ENCODE measurements at regions not wholly inside any gene's neighbourhood (a gene's known extent, or its start where the extent isn't known, plus 50 kb on each side); places are given as distances from the start of the nearest gene placed in this dataset.

- no peak for DNase-seq (ENCODE audit: low read depth)
These were observed 374.0 kb downstream of the SV2B start for GRCh38 chr15:91473894-91474545.

DNA sequence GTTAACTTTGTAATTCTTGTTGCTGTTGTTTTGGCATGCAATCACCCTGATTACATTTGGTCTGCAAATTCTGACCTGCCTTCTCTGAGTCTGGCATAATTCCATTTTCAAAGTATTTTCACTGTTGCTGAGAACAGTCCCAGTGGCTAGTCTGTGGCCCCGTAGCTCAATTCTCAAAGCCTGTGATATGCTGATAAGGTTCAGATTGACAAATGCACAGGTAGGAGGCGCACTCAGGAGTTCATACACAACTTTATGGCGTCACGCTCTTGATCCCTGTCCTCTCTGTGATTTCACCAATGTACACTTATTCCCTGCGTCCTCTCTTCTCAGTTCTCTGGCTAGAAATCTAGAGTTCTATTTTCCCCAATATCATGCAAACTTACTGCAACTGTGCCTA is 376.6 kb upstream of the SLCO3A1 start:
- no peak for DNase-seq (ENCODE audit: low read depth)

- DNase-seq (ENCODE audit: low read depth), result no peak
These were observed 374.8 kb upstream of the SLCO3A1 start for GRCh38 chr15:91478717-91479191.

GRCh38 chr15:91480426-91480825 is 373.1 kb upstream of the SLCO3A1 start:
- DNase-seq (ENCODE audit: low read depth), result no peak

DNA sequence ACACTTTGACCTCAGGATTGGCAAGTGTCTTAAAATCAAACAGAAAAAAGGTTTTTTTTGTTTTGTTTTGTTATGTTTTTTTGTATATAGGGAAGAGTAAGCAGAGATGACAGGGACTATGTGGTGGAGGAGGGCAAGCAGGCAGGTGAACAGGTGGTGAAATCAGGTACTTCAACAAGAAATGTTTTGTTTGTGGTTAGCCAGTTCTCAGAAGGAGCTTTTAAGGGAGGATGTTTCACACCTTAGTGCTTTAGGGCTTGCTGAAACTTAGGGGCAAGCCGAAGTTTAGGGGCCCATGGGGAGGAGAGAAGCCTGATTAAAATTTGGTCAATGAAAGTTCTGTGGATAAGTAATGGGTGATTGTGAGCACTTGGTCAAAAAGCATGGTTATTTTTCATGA is 370.7 kb upstream of the SLCO3A1 start:
- DNase-seq (ENCODE audit: low read depth), result no peak

DNA sequence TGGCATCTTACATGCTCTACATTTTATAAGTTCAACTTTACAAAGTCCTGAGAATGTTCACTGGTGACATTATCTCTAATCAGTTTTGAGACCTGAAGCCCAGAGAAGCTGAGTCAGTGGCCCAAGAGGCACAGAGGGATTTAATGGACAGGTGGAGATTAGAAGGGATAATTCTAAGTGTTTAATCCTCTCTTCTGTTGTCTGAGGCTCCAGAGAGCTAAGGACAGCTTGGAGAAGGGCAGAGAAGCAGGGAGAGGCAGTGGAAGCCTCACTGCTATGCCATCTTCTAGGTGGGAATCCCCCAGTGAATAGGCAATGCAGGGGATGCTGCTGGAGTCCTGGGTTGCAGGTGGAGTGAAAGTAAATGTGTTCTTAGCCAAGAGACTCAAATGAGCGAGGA is 369.4 kb upstream of the SLCO3A1 start:
- DNase-seq (ENCODE audit: low read depth), result no peak

DNA sequence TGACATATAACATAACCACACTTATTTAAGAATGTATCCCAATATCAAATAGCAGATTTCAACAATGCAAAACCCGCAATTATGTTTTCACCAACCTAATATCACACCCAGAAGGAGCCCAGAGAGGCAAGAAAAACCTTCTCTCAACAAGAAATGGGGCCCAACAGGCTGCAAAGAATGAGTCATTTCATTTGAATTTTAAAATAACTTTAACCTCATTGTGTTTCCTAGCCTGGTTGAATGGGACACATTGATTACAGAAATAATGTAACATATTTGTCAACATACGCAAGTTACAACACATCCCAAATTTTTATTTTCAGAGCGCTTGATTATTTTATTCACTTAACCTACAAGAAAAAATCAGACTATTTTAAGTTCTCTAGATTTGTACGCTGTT is 365.1 kb upstream of the SLCO3A1 start:
- no peak for DNase-seq (ENCODE audit: low read depth)

DNA sequence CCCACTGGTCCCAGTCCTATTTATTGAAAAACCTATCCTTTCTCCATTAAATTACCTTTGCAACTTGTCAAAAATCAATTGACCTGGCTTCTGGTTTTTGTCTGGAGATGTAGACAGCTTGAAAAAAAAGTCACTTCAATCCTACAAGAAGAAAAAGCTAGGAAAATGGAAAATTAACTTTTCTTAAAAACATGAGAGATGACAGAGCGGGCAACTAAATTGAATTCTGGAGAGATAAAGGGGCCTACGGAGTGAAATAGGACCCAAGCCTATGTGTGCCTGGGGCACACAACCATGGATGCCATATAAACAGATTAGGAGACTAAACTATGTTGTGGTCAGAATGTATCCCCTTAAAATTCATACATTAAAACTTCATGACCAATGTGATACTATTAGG is 363.3 kb upstream of the SLCO3A1 start:
- DNase-seq (ENCODE audit: low read depth), result no peak

- no peak for DNase-seq (ENCODE audit: low read depth)
These were observed 362.2 kb upstream of the SLCO3A1 start for GRCh38 chr15:91491101-91491950.

- DNase-seq (ENCODE audit: low read depth), result no peak
These were observed 356.5 kb upstream of the SLCO3A1 start for GRCh38 chr15:91496754-91497691.

DNA sequence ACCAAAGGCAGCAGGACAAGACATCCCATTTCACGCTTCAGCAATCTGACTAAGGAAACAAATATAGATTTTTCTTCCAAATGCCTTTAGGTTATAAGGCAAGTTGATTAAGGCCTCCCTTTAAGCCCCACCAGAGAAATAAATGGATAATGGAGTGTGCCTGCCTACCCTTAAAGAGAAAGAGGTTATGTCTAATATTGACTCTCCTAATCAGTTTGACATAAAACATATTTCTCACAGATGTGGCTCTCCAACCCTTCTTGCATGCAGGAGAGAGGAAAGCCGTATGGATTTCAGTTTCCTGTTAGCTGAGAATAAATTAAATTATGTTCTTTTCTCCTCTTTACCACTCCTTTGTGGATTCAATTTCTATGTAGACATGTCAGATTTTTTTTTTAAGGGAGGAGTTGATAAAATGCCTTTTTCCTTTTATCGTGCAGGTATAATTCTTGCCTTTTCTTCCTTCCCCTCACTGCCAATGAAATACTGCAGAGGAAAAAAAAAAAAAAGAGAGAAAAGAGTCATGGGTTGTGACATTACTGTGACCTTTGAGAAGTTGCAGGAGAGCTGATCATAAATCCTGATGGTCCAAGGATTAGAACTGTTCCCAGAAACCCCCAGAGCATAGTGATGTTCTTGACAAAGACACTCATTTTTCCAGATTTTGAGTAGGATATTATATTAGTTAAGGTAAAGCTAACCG is 355.3 kb upstream of the SLCO3A1 start:
- DNase-seq (ENCODE audit: low read depth), result no peak

- DNase-seq (ENCODE audit: low read depth), result no peak
These were observed 354.8 kb upstream of the SLCO3A1 start for GRCh38 chr15:91498749-91499062.

DNA sequence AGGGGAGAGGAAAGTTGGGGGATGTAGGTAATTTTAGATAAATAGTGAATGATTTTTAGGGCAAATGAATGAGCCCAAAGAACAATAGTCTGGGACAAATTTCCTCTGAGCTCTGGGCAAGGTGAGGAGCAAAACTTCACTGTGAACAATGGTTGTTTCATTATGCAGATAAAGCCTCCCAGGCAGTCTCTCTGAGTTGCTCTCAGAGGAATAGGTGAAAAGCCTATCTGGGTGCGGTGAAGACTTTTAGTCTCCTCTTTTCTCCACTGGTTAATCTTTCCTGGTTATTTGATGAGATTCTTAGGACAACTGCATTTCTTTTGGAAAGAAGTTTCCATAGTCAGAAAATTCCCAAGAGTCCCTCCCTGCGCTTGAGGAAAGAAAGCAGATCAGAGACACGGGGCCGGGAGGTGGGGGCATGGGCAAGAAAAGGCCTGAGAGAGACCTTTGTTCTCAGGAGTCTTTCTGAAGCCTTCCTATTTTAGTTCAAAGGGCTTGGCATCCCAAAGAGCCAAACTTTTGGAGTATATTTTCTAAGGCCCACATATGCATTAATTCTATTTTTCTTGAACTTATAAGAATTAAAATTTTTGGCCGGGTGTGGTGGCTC is 353.6 kb upstream of the SLCO3A1 start:
- DNase-seq (ENCODE audit: low read depth), result no peak

DNA sequence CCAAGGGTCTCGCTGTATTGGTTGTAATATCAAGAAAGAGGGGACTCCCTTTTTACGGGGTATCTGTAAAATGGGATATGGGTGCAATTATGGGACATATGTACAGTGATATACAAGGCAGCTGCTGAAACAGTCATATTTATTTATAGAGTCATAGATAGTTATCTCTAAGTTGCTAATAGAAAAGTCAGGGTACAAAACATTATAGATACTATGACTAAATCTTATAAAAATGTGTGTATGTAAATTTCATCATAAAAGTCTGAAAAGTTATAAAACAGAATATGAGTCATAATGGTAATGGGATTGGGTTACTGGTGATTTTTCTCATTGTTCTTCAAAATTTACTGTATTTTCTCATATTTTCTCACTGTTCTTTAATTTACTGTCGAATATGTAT is 344.9 kb upstream of the SLCO3A1 start:
- DNase-seq (ENCODE audit: low read depth), result no peak

- no peak for DNase-seq (ENCODE audit: low read depth)
These were observed 339.4 kb upstream of the SLCO3A1 start for GRCh38 chr15:91514147-91514546.

DNA sequence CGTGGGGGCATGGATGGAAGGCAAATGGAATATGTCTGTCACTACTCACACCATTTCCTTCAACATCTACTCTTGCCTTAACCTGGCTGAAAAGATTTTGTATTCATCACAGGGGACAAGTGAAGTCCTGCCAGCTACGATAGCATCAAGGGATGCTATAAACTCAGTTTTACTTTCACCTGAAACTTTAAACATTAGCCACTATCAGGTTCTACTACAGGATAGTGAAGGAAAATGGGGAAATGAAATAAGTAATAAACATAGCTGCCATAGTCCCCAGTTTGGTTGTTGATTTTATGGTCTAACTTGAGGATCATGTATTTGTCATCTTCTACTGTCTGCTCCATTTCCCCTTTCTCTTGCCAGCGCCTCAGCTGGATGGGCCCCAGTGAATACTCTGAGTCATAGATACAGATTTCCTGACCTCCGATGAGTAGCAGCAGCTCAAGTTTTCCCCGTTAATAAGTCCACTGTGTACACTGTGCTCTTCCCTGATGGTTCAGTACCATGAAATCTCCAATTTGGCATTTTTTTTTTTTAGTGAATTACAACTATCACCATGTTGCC is 338.2 kb upstream of the SLCO3A1 start:
- DNase-seq (ENCODE audit: low read depth), result no peak

DNA sequence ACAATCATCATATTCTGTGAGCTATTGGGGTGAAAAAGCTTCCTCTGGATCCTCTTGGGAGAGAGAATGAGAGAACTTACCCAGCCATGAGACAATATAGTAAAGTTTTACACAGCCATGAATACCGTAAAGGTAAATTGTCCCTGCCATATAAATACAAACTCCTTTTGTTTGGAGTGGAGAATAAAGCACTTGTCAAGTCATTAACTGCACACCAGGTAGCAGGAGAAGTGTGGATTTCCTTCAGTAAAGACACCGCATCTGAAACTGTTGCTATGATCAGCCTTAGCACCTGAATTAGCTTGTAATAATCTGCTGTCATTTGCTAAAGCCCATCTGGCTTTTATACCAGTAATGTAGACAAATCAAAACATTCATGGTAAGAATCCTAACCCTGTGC is 336.6 kb upstream of the SLCO3A1 start:
- DNase-seq (ENCODE audit: low read depth), result no peak

DNA sequence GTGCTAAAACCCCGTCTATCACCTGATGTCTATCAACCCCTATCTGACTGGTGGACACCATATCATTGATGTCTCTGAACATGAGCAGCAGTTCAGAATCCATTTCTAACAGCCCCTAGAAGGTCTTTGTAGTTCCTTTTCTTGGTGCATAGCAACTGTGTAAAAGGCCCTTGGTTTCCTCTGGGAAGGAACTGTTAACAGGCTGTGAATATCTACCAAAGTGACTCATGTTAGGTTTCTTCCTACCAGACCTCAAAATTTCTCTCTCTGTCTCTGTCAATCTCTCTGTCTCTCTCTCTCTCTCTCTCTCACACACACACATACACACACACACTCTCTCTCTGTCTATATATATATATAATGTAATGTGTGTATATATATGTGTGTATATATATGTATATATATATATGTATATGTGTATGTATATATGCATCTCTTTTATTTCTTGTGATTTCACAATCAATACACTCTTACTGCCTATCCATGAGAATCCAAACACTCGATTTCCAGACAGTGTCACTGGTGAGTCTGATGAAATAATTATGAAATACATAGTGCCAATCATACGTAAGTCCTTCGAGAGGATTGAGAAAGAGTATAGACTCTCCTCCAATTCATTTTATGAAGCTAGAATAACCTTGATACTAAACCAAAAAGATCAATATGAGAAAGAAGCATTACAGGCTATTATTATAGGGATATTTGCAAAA is 335.9 kb upstream of the SLCO3A1 start:
- DNase-seq (ENCODE audit: low read depth), result no peak

DNA sequence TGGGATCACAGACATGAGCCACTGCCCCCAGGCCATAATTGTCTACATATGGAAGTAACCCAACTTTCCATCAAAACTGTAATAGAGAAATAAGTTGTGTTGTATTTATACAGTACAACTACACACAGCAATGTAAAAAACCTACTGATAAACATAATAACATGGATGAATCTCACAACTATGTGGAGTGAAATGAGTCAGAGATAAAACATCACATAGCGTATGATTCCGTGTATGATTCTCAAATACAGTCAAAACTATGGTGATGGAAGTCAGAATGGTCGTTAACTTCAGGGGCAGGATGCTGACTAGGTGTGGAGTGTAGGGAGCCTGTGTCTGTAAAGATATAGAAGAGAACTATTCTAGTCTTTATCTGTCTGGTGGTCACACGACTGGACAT is 332.7 kb upstream of the SLCO3A1 start:
- DNase-seq (ENCODE audit: low read depth), result no peak

- DNase-seq (ENCODE audit: low read depth), result no peak
These were observed 332.0 kb upstream of the SLCO3A1 start for GRCh38 chr15:91521548-91521947.

DNA sequence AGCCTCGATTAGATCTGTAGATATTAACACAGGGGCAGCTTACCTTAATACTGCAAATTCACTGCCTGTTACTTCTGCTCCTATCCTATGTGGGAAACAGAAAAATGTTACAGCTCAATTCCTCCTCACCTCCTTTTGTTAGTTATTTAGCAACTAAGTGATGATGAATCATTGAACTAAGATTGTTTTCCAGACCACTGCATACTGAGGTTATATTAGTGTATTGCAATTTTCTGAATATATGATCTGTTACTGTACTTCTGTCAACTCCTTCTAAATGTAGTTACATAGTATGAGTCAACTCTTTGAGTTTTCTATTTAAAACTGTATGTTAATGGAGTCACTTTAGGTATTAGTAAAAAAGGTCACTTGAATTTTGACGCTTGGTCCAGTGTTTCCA is 331.5 kb upstream of the SLCO3A1 start:
- DNase-seq (ENCODE audit: low read depth), result no peak
